ENCODE measurements at regions not wholly inside any gene's neighbourhood (a gene's known extent, or its start where the extent isn't known, plus 50 kb on each side); places are given as distances from the start of the nearest gene placed in this dataset.

DNA sequence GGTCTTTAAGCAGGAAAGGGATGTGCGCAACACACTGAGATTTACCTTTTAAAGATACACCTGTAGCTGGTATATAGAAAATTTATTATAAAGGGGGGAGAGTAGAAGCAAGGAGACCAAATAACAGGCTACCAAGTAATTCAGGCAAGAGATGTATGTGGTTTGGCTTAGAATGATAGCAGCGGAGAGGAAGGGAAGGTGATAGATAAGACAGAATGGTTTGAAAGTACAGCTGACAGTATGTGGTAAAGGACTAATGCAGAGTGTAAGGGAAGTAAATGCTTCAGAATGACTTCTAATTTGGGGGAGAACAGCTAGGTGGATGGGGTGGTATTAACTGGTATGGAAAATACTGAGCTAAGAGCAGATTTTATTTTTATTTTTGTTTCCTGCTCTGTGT lies 308.9 kb downstream of the ANTXR2 start:
- Histone ChIP-seq H4K8ac (ENCODE audit: low read depth, low read length) (no peak overlapping the region), H3K27ac (replicated peaks; ENCODE audit: low read length) (no peak overlapping the region), H3K9me3 (replicated peaks in 1 of 2; ENCODE audit: control insufficient read depth in 2 of 2, insufficient read depth in 1 of 2, low read depth in 1 of 2, low read length in 2 of 2) (peaks cover 0 to 3% of the 10 kb centered on the region in 2 donors), H2AFZ (ENCODE audit: low read length) (no peak overlapping the region), H3K9ac (ENCODE audit: low read depth, low read length, poor library complexity) (no peak overlapping the region), H3K4ac (ENCODE audit: low read length) (no peak overlapping the region), H2BK5ac (ENCODE audit: low read length) (no peak overlapping the region), H3K4me2 (ENCODE audit: insufficient read depth, low read length, poor library complexity, severe bottlenecking) (no peak overlapping the region), H3K4me1 (ENCODE audit: control insufficient read depth in 2 of 2, insufficient read depth in 1 of 2, low read depth in 1 of 2, low read length in 2 of 2) (no peaks in the 10 kb centered on the region), H2BK15ac (ENCODE audit: low read length) (no peak overlapping the region), H2BK120ac (ENCODE audit: low read depth, low read length) (no peak overlapping the region), H3K18ac (ENCODE audit: low read length) (no peak overlapping the region), H2BK12ac (ENCODE audit: low read length) (no peak overlapping the region), H3K23ac (ENCODE audit: low read depth, low read length, poor library complexity) (no peak overlapping the region), H3K4me3 (ENCODE audit: low read length in 2 of 2) (no peak overlapping the region), H3K14ac (ENCODE audit: low read length) (no peak overlapping the region), H3K36me3 (replicated peaks in 1 of 2; ENCODE audit: control insufficient read depth in 2 of 2, insufficient read depth in 2 of 2, low read length in 2 of 2) (no peaks in the 10 kb centered on the region), H2AK5ac (ENCODE audit: low read depth, low read length) (no peak overlapping the region), H3K79me1 (ENCODE audit: low read depth, low read length) (no peaks in the 10 kb centered on the region), H4K91ac (ENCODE audit: low read depth, low read length, poor library complexity) (no peak overlapping the region), H3K27me3 (ENCODE audit: control insufficient read depth in 3 of 3, insufficient read depth in 3 of 3, low read depth in 1 of 3, low read length in 3 of 3) (no peaks in the 10 kb centered on the region)
- no CpG with 5 or more reads among the region's 2 CpGs for whole genome bisulfite sequencing, 2 donors (ENCODE audit: extremely low coverage in 2 of 2, insufficient read length in 2 of 2, insufficient replicate concordance in 1 of 2)
- no peak for DNase-seq (ENCODE audit: low spot score)

DNA sequence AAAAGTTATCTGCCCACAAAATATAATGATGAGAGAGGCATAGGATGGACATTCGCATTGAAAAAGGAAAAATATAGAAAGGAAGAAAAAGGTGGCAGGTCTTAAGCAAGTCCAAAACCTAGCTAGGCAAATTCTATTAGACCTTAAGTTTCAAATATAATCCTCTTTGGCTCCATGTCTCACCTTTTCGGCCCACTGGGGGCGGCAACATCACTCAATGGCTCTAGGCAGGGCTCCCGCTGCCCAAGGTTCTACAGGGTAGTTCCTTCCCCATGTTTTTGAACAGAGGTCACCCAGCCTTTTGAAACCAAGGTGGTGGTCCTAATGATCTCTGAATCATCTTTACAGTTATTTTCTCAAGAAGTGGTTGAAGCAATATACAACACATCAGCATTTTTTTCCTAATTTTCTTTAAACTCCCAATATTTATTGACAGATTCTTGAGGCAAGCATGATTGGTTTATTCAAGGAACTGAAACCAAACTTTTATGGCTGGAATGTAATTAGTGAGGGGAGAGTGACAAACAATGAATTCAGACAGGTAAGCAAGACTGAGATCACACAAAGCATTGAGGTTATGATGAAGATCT lies 309.4 kb downstream of the ANTXR2 start:
- H2BK12ac ChIP-seq (ENCODE audit: low read length): no peak overlapping the region

DNA sequence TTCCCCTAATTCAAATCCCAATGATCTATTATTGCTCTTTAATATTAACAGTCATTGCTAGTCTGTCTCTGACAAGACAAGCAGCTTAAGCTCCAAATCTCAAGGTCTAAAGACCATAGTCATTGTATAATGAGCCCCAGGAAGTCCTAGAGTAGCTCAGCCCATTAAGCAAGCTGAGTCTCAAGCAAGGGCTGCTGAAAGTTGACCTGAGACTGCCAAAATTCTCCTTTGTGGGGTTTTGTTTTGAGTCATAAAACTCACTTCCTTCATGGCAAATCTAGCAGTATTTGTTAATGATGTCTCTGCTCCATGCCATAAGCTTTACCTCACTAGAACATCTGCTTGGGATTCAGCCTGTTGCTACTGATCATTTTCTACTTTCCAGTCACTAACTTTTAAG lies 313.2 kb downstream of the ANTXR2 start:
- no peaks in the 10 kb centered on the region for H3K36me3 ChIP-seq (replicated peaks in 1 of 2; ENCODE audit: control insufficient read depth in 2 of 2, insufficient read depth in 2 of 2, low read length in 2 of 2)
- no peak overlapping the region for H3K4me3 ChIP-seq (ENCODE audit: low read length in 2 of 2)
- H2BK120ac ChIP-seq (ENCODE audit: low read depth, low read length): no peak overlapping the region
- H3K23ac ChIP-seq (ENCODE audit: low read depth, low read length, poor library complexity): no peak overlapping the region
- no peak overlapping the region for H4K91ac ChIP-seq (ENCODE audit: low read depth, low read length, poor library complexity)
- no peak overlapping the region for H3K4ac ChIP-seq (ENCODE audit: low read length)
- no peaks in the 10 kb centered on the region for H3K79me1 ChIP-seq (ENCODE audit: low read depth, low read length)
- no peak overlapping the region for H3K18ac ChIP-seq (ENCODE audit: low read length)
- no peaks in the 10 kb centered on the region for H3K4me1 ChIP-seq (ENCODE audit: control insufficient read depth in 2 of 2, insufficient read depth in 1 of 2, low read depth in 1 of 2, low read length in 2 of 2)
- no peak overlapping the region for H2BK15ac ChIP-seq (ENCODE audit: low read length)
- no peak overlapping the region for H3K14ac ChIP-seq (ENCODE audit: low read length)
- H3K9me3 ChIP-seq (replicated peaks in 1 of 2; ENCODE audit: control insufficient read depth in 2 of 2, insufficient read depth in 1 of 2, low read depth in 1 of 2, low read length in 2 of 2): no peaks in the 10 kb centered on the region
- no peak overlapping the region for H2BK12ac ChIP-seq (ENCODE audit: low read length)
- H3K27ac ChIP-seq (replicated peaks; ENCODE audit: low read length): no peak overlapping the region
- DNase-seq (ENCODE audit: low spot score): no peak
- no peaks in the 10 kb centered on the region for H3K27me3 ChIP-seq (ENCODE audit: control insufficient read depth in 3 of 3, insufficient read depth in 3 of 3, low read depth in 1 of 3, low read length in 3 of 3)
- H2BK5ac ChIP-seq (ENCODE audit: low read length): no peak overlapping the region
- no peak overlapping the region for H4K8ac ChIP-seq (ENCODE audit: low read depth, low read length)
- H2AK5ac ChIP-seq (ENCODE audit: low read depth, low read length): no peak overlapping the region
- no peak overlapping the region for H3K4me2 ChIP-seq (ENCODE audit: insufficient read depth, low read length, poor library complexity, severe bottlenecking)
- H2AFZ ChIP-seq (ENCODE audit: low read length): no peak overlapping the region
- no peak overlapping the region for H3K9ac ChIP-seq (ENCODE audit: low read depth, low read length, poor library complexity)

More for the DNA sequence above, 309.4 kb downstream of the ANTXR2 start:
- H4K8ac ChIP-seq (ENCODE audit: low read depth, low read length): no peak overlapping the region
- no peak overlapping the region for H3K27ac ChIP-seq (replicated peaks; ENCODE audit: low read length)
- no peak overlapping the region for H3K23ac ChIP-seq (ENCODE audit: low read depth, low read length, poor library complexity)
- no peak overlapping the region for H2AK5ac ChIP-seq (ENCODE audit: low read depth, low read length)
- no CpG with 5 or more reads among the region's 4 CpGs for WGBS, 2 donors (ENCODE audit: extremely low coverage in 2 of 2, insufficient read length in 2 of 2, insufficient replicate concordance in 1 of 2)
- no peak overlapping the region for H3K9ac ChIP-seq (ENCODE audit: low read depth, low read length, poor library complexity)
- H3K4ac ChIP-seq (ENCODE audit: low read length): no peak overlapping the region
- H3K27me3 ChIP-seq (ENCODE audit: control insufficient read depth in 3 of 3, insufficient read depth in 3 of 3, low read depth in 1 of 3, low read length in 3 of 3): no peaks in the 10 kb centered on the region
- H3K4me1 ChIP-seq (ENCODE audit: control insufficient read depth in 2 of 2, insufficient read depth in 1 of 2, low read depth in 1 of 2, low read length in 2 of 2): no peaks in the 10 kb centered on the region
- H3K9me3 ChIP-seq (replicated peaks in 1 of 2; ENCODE audit: control insufficient read depth in 2 of 2, insufficient read depth in 1 of 2, low read depth in 1 of 2, low read length in 2 of 2): peaks cover 0 to 3% of the 10 kb centered on the region in 2 donors
- H3K14ac ChIP-seq (ENCODE audit: low read length): no peak overlapping the region
- no peak overlapping the region for H3K18ac ChIP-seq (ENCODE audit: low read length)
- H2AFZ ChIP-seq (ENCODE audit: low read length): no peak overlapping the region
- H2BK15ac ChIP-seq (ENCODE audit: low read length): no peak overlapping the region
- H4K91ac ChIP-seq (ENCODE audit: low read depth, low read length, poor library complexity): no peak overlapping the region
- H3K79me1 ChIP-seq (ENCODE audit: low read depth, low read length): no peaks in the 10 kb centered on the region
- H3K4me3 ChIP-seq (ENCODE audit: low read length in 2 of 2): no peak overlapping the region
- H3K4me2 ChIP-seq (ENCODE audit: insufficient read depth, low read length, poor library complexity, severe bottlenecking): no peak overlapping the region
- H2BK120ac ChIP-seq (ENCODE audit: low read depth, low read length): no peak overlapping the region
- no peaks in the 10 kb centered on the region for H3K36me3 ChIP-seq (replicated peaks in 1 of 2; ENCODE audit: control insufficient read depth in 2 of 2, insufficient read depth in 2 of 2, low read length in 2 of 2)
- DNase-seq (ENCODE audit: low spot score): no peak
- H2BK5ac ChIP-seq (ENCODE audit: low read length): no peak overlapping the region

DNA sequence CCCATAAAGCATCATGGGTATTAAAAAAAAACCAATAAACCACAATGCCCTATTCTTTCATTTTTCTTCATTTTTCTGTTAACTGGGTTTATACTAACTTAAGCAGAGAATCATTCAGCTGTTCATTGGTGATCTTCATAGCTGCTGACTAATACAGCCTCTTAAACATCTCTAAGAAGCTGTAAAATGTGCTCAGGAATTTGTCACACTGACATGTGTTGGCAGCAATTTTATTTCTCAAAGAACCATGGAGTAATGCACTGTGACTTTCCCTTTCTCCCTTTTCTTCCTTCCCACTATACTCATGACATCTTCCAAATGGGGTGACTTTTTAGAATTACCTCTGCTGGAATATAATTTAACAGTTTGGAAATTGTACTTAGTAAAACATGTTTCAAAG lies 315.4 kb downstream of the ANTXR2 start:
- no peak overlapping the region for H3K23ac ChIP-seq (ENCODE audit: low read depth, low read length, poor library complexity)
- H3K4ac ChIP-seq (ENCODE audit: low read length): no peak overlapping the region

More for the DNA sequence above, 315.4 kb downstream of the ANTXR2 start:
- Histone ChIP-seq H3K18ac (ENCODE audit: low read length) (no peak overlapping the region), H3K79me1 (ENCODE audit: low read depth, low read length) (no peaks in the 10 kb centered on the region), H2BK12ac (ENCODE audit: low read length) (no peak overlapping the region), H2AK5ac (ENCODE audit: low read depth, low read length) (no peak overlapping the region), H3K27me3 (ENCODE audit: control insufficient read depth in 3 of 3, insufficient read depth in 3 of 3, low read depth in 1 of 3, low read length in 3 of 3) (no peaks in the 10 kb centered on the region), H3K14ac (ENCODE audit: low read length) (no peak overlapping the region), H2BK120ac (ENCODE audit: low read depth, low read length) (no peak overlapping the region), H3K9ac (ENCODE audit: low read depth, low read length, poor library complexity) (no peak overlapping the region), H3K4me1 (ENCODE audit: control insufficient read depth in 2 of 2, insufficient read depth in 1 of 2, low read depth in 1 of 2, low read length in 2 of 2) (no peaks in the 10 kb centered on the region), H3K4me2 (ENCODE audit: insufficient read depth, low read length, poor library complexity, severe bottlenecking) (no peak overlapping the region), H2AFZ (ENCODE audit: low read length) (no peak overlapping the region), H4K8ac (ENCODE audit: low read depth, low read length) (no peak overlapping the region), H3K36me3 (replicated peaks in 1 of 2; ENCODE audit: control insufficient read depth in 2 of 2, insufficient read depth in 2 of 2, low read length in 2 of 2) (no peaks in the 10 kb centered on the region), H2BK15ac (ENCODE audit: low read length) (no peak overlapping the region), H3K9me3 (replicated peaks in 1 of 2; ENCODE audit: control insufficient read depth in 2 of 2, insufficient read depth in 1 of 2, low read depth in 1 of 2, low read length in 2 of 2) (no peaks in the 10 kb centered on the region), H3K27ac (replicated peaks; ENCODE audit: low read length) (no peak overlapping the region), H4K91ac (ENCODE audit: low read depth, low read length, poor library complexity) (no peak overlapping the region), H2BK5ac (ENCODE audit: low read length) (no peak overlapping the region), H3K4me3 (ENCODE audit: low read length in 2 of 2) (no peak overlapping the region)
- DNase-seq (ENCODE audit: low spot score): no peak
